IMR-90 (cell line): ENCODE measurements at regions not wholly inside any gene's neighbourhood (a gene's known extent, or its start where the extent isn't known, plus 50 kb on each side); places are given as distances from the start of the nearest gene placed in this dataset.

Source experiments
- ATAC-seq: fragments of 200-7000 bp; cut with Tn5 transposase; 2 replicates; pipeline ENCODE4 v1.9.1; 2020; ENCODE audit warnings: low read depth, mild to moderate bottlenecking, moderate library complexity
- BruUV-seq: library from RNA; stranded (reverse); fragments of 400-500 nt; replicated peaks from 2 replicates; lab custom pipeline; 2021; lab: Mats Ljungman, UMichigan
- CTCF ChIA-PET: fragments of 300-600 bp; formaldehyde crosslinking; extraction: SDS; loops from one replicate; lab custom pipeline; 2021; ENCODE audit warnings: antibody characterized with exemption; lab: Yijun Ruan, JAX
- POLR2A ChIA-PET: fragments of 300-600 bp; sonication (Branson Sonifier 250); formaldehyde crosslinking; loops from one replicate; lab custom pipeline; 2022; ENCODE audit warnings: antibody characterized with exemption; ENCODE audit not compliant: unreplicated experiment; lab: Charles Lee
- DNase-seq: peaks from one replicate; pipeline ENCODE4 v3.0.0; 2013
- H2AFZ ChIP-seq: replicated peaks from 2 replicates; pipeline ENCODE3; 2013; ENCODE audit warnings: low read length, mild to moderate bottlenecking; ENCODE audit not compliant: poor library complexity
- H2AK5ac ChIP-seq: 2 replicates; pipeline ENCODE4 v1.6.1; 2013; ENCODE audit warnings: low read depth, low read length, inconsistent platforms
- H2AK9ac ChIP-seq: replicated peaks from 2 replicates; pipeline ENCODE3; 2013; ENCODE audit warnings: mild to moderate bottlenecking, low read depth, low read length, moderate library complexity; ENCODE audit not compliant: poor library complexity
- H2BK120ac ChIP-seq: 2 replicates; pipeline ENCODE4 v1.6.1; 2013; ENCODE audit warnings: low read depth, low read length, inconsistent platforms
- H2BK15ac ChIP-seq: 3 replicates; pipeline ENCODE4 v1.6.1; 2013; ENCODE audit warnings: low read depth, low read length, inconsistent platforms
- H2BK20ac ChIP-seq: 2 replicates; pipeline ENCODE4 v1.6.1; 2013; ENCODE audit warnings: low read depth, mild to moderate bottlenecking, inconsistent platforms, low read length, moderate library complexity
- H2BK5ac ChIP-seq: 2 replicates; pipeline ENCODE4 v1.6.1; 2013; ENCODE audit warnings: mild to moderate bottlenecking, low read depth, low read length, inconsistent platforms; ENCODE audit not compliant: poor library complexity, severe bottlenecking
- H3K14ac ChIP-seq: replicated peaks from 2 replicates; pipeline ENCODE4 v1.6.1; 2013; ENCODE audit warnings: low read depth, low read length, inconsistent platforms
- H3K18ac ChIP-seq: 2 replicates; pipeline ENCODE4 v1.6.1; 2013; ENCODE audit warnings: low read depth, low read length, control low read depth
- H3K23ac ChIP-seq: 2 replicates; pipeline ENCODE4 v1.6.1; 2013; ENCODE audit warnings: low read depth, low read length, inconsistent platforms
- H3K27ac ChIP-seq: 2 replicates; pipeline ENCODE4 v1.5.1; 2013; ENCODE audit warnings: mild to moderate bottlenecking, control low read depth, low read length; ENCODE audit not compliant: insufficient read depth
- H3K27me3 ChIP-seq: 2 replicates; pipeline ENCODE4 v1.6.1; 2013; ENCODE audit warnings: low read length; ENCODE audit not compliant: control insufficient read depth, insufficient read depth
- H3K36me3 ChIP-seq: 2 replicates; pipeline ENCODE4 v1.6.1; 2013; ENCODE audit warnings: low read length, mixed read lengths; ENCODE audit not compliant: control insufficient read depth, insufficient read depth
- H3K4ac ChIP-seq: 2 replicates; pipeline ENCODE4 v1.6.1; 2013; ENCODE audit warnings: low read depth, low read length, inconsistent platforms
- H3K4me1 ChIP-seq: 2 replicates; pipeline ENCODE4 v1.6.1; 2013; ENCODE audit warnings: low read length, mixed read lengths; ENCODE audit not compliant: control insufficient read depth, insufficient read depth
- H3K4me2 ChIP-seq: 2 replicates; pipeline ENCODE4 v1.6.1; 2013; ENCODE audit warnings: low read depth, mild to moderate bottlenecking, control low read depth, low read length, moderate library complexity
- H3K4me3 ChIP-seq: 2 replicates; pipeline ENCODE4 v1.5.1; 2013; ENCODE audit warnings: low read depth, mild to moderate bottlenecking, control low read depth, low read length, moderate library complexity; ENCODE audit not compliant: insufficient read depth
- H3K56ac ChIP-seq: 2 replicates; pipeline ENCODE4 v1.6.1; 2013; ENCODE audit warnings: low read length, inconsistent platforms; ENCODE audit not compliant: insufficient read depth; ENCODE audit errors: extremely low read depth
- H3K79me1 ChIP-seq, 2 experiments: 2 replicates each; pipeline ENCODE4 v1.6.1; 2013; ENCODE audit warnings: low read length in 2 of 2, inconsistent platforms in 1 of 2, low read depth in 1 of 2
- H3K9ac ChIP-seq: 2 replicates; pipeline ENCODE4 v1.6.1; 2013; ENCODE audit warnings: low read depth, low read length, control low read depth
- H3K9me1 ChIP-seq: 2 replicates; pipeline ENCODE4 v1.6.1; 2013; ENCODE audit warnings: low read length, inconsistent platforms; ENCODE audit not compliant: insufficient read depth
- H3K9me3 ChIP-seq: 2 replicates; pipeline ENCODE4 v1.6.1; 2013; ENCODE audit warnings: low read length; ENCODE audit not compliant: control insufficient read depth, insufficient read depth
- H4K20me1 ChIP-seq: 2 replicates; pipeline ENCODE4 v1.6.1; 2013; ENCODE audit warnings: low read length, inconsistent platforms; ENCODE audit not compliant: insufficient read depth
- H4K5ac ChIP-seq: 2 replicates; pipeline ENCODE4 v1.6.1; 2013; ENCODE audit warnings: mild to moderate bottlenecking, low read depth, low read length, control low read depth
- H4K8ac ChIP-seq, 2 experiments: 2 replicates each; pipeline ENCODE4 v1.6.1; 2013; ENCODE audit warnings: low read depth in 2 of 2, low read length in 2 of 2, control low read depth in 1 of 2, inconsistent platforms in 1 of 2
- H4K91ac ChIP-seq: 2 replicates; pipeline ENCODE4 v1.6.1; 2013; ENCODE audit warnings: low read depth, low read length, inconsistent platforms; ENCODE audit not compliant: insufficient read depth
- POLR2A ChIP-seq: IDR thresholded peaks from 2 replicates; pipeline ENCODE4 v1.6.1; 2012; ENCODE audit warnings: mild to moderate bottlenecking, low read depth, low read length
- dilution Hi-C: fragments of 300-500 bp; cut with HindIII; formaldehyde crosslinking; loops from one replicate; pipeline ENCODE4 v1.14.3; 2018; ENCODE audit warnings: low sequenced_read_pairs; ENCODE audit not compliant: unreplicated experiment
- in situ Hi-C: fragments of 300-500 bp; cut with MboI; formaldehyde crosslinking; loops from 3 replicates; pipeline ENCODE4 v1.14.3; 2019; ENCODE audit warnings: low sequenced_read_pairs, inconsistent platforms, mixed read lengths
- intact Hi-C: fragments of 100-400 bp; cut with micrococcal nuclease; formaldehyde crosslinking; loops from 2 replicates; pipeline ENCODE4 v1.10.0; 2022

GRCh38 chr2:146869328-146869727 lies 975.5 kb upstream of the ACVR2A start:
- POLR2A ChIA-PET = no interaction called here
- H2BK120ac ChIP-seq = no peak overlapping the region
- peaks cover 1% of the 10 kb centered on the region; the same call in 1 of the 2 replicates for H3K9me3 ChIP-seq
- no peaks in the 10 kb centered on the region for H3K9me1 ChIP-seq
- no peak overlapping the region for H2BK15ac ChIP-seq
- H3K18ac ChIP-seq = no peak overlapping the region
- H2BK5ac ChIP-seq = no peak overlapping the region
- BruUV-seq = no TSS peak
- no peaks in the 10 kb centered on the region for H3K27me3 ChIP-seq
- in situ Hi-C loops (no loop called here), dilution Hi-C loops (no loop called here), intact Hi-C loops (no loop called here)
- no peak overlapping the region for H3K9ac ChIP-seq
- no peak overlapping the region for H4K5ac ChIP-seq
- H2AFZ ChIP-seq = no peak overlapping the region
- H4K8ac ChIP-seq = no peak overlapping the region
- H2AK5ac ChIP-seq = no peak overlapping the region
- H3K4me2 ChIP-seq = no peak overlapping the region
- no peak overlapping the region for H3K27ac ChIP-seq
- H3K14ac ChIP-seq = no peak overlapping the region
- CTCF ChIA-PET = no interaction called here
- no peak overlapping the region for H3K23ac ChIP-seq
- H3K56ac ChIP-seq = no peak overlapping the region
- no peak for DNase-seq
- no peaks in the 10 kb centered on the region for H3K36me3 ChIP-seq
- no peak overlapping the region for H3K4me3 ChIP-seq
- no peaks in the 10 kb centered on the region for H3K79me1 ChIP-seq
- no peak overlapping the region for H2AK9ac ChIP-seq
- no peaks in the 10 kb centered on the region for H4K20me1 ChIP-seq
- TF ChIP-seq POLR2A = no peak
- H4K91ac ChIP-seq = no peak overlapping the region
- H2BK20ac ChIP-seq = no peak overlapping the region
- no peak for ATAC-seq
- H3K4me1 ChIP-seq = no peaks in the 10 kb centered on the region
- H3K4ac ChIP-seq = no peak overlapping the region
